SU-DHL-6 (cell line): ENCODE measurements at regions not wholly inside any gene's neighbourhood (a gene's known extent, or its start where the extent isn't known, plus 50 kb on each side); places are given as distances from the start of the nearest gene placed in this dataset.

Source experiments
- CTCF ChIP-seq: fragments of 200-600 bp; sonication (generic); IDR thresholded peaks from one replicate; pipeline ENCODE4 v1.5.1; 2017; ENCODE audit warnings: antibody characterized with exemption, mild to moderate bottlenecking, low read length, moderate library complexity; ENCODE audit not compliant: insufficient read depth, poor library complexity, severe bottlenecking
- EZH2phosphoT487 ChIP-seq: fragments of 200-600 bp; sonication (generic), shearing (Covaris generic); conservative IDR thresholded peaks from 2 replicates; pipeline ENCODE4 v1.6.1; 2018; ENCODE audit warnings: mild to moderate bottlenecking, antibody characterized with exemption, low read length, moderate library complexity, mixed read lengths

DNA sequence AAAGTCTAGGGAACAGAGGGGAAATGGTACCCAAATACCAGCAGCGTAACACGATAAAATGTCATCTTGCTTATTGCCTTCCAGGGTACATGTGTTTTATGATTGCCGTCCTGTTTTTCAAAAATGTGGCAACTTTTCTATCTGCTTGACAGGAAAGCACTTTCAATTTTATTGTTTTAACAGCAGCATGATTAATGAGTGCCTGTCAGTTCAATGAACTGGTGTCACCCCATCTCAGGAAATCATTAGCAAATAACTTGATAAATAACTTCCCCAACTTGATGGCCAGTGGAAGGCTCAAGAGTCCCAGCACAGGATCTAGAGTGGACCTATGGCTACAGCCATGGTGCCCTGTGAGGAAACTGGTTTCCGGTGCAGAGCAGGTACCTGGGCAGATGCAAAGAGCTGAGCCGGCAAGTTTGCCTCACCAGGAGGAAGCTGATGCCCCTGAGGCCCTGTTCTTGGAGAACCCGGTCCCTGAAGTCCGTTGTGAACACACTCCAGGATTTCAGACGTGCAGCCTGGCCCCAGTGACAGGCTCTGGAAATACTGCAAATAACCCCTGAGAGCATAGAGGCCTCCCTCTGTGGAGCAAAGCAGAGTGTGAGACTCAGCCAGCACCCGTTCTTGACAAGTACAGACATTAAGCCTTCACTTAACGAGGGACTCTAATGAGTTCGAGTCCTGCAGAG, 173.5 kb upstream of the SFSWAP start:
- TF ChIP-seq CTCF (no peak), EZH2phosphoT487 (no peak)
